Fibroblast of lung (primary cell): ENCODE measurements at regions not wholly inside any gene's neighbourhood (a gene's known extent, or its start where the extent isn't known, plus 50 kb on each side); places are given as distances from the start of the nearest gene placed in this dataset.

Experiments
- EZH2 ChIP-seq: IDR thresholded peaks from 2 replicates; pipeline ENCODE4 v1.5.1; 2012; ENCODE audit warnings: low read length, control low read depth, mild to moderate bottlenecking; ENCODE audit errors: missing control alignments
- TF ChIP-seq, protein P1 (sequence below), 2 donors: IDR thresholded peaks in 1 of 2; conservative IDR thresholded peaks in 1 of 2; 1 replicate in 1 of 2; 2 replicates in 1 of 2; pipeline ENCODE4 v1.5.1; 2011 to 2012; ENCODE audit warnings: low read length in 2 of 2, control low read depth in 1 of 2, inconsistent platforms in 1 of 2, low read depth in 1 of 2, mild to moderate bottlenecking in 1 of 2

DNA sequence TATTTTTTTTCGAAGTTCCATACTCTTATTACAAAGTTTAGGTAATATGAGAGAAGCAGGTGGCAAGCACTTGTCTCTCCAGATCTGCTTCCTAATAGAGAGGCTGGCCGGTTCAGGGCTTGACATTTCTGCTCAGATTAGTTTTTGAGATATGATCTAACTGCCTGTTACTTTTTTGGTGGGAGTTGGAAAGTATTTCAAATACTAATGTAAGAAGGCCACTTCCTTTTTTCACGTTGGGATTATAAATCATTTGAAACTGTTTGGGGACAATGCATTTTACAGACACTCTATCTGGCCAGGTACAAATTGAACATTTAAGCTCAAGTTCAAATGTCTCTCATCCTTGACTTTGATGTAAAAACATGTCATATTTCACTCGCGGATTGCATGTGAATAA is 222.1 kb upstream of the SULF2 start:
- TF ChIP-seq, protein P1, sequence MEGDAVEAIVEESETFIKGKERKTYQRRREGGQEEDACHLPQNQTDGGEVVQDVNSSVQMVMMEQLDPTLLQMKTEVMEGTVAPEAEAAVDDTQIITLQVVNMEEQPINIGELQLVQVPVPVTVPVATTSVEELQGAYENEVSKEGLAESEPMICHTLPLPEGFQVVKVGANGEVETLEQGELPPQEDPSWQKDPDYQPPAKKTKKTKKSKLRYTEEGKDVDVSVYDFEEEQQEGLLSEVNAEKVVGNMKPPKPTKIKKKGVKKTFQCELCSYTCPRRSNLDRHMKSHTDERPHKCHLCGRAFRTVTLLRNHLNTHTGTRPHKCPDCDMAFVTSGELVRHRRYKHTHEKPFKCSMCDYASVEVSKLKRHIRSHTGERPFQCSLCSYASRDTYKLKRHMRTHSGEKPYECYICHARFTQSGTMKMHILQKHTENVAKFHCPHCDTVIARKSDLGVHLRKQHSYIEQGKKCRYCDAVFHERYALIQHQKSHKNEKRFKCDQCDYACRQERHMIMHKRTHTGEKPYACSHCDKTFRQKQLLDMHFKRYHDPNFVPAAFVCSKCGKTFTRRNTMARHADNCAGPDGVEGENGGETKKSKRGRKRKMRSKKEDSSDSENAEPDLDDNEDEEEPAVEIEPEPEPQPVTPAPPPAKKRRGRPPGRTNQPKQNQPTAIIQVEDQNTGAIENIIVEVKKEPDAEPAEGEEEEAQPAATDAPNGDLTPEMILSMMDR (conservative IDR thresholded peaks at IDR 0.05 in 1 of 2, IDR thresholded peaks at IDR 0.05 in 1 of 2; ENCODE audit: low read depth in 1 of 2, low read length in 2 of 2): no peak
- TF ChIP-seq EZH2: no peak
